ENCODE measurements at regions not wholly inside any gene's neighbourhood (a gene's known extent, or its start where the extent isn't known, plus 50 kb on each side); places are given as distances from the start of the nearest gene placed in this dataset.
"Not testable (repeated sequence)": the region's sequence is repeated elsewhere in the genome, so short reads cannot be mapped to it uniquely, and the experiment has no call there.

GRCh38 chr10:9051328-9051974 lies 997.0 kb downstream of the GATA3 start:
- no peaks in the 10 kb centered on the region for H3K27me3 ChIP-seq
- no peak for ATAC-seq
- DNase-seq = no peak
- no peaks in the 10 kb centered on the region for H3K9me3 ChIP-seq
- H3K4me3 ChIP-seq = no peak overlapping the region
- H3K27ac ChIP-seq = no peak overlapping the region
- no peak for TF ChIP-seq CTCF (IDR thresholded peaks at IDR 0.05)
- no peaks in the 10 kb centered on the region for H3K4me1 ChIP-seq
- intact Hi-C loops (cut with DNase I) = no loop called here
- no peaks in the 10 kb centered on the region for H3K36me3 ChIP-seq

- intact Hi-C loops (cut with DNase I) = no loop called here
- Histone ChIP-seq H3K4me3 (no peak overlapping the region), H3K4me1 (no peaks in the 10 kb centered on the region), H3K27me3 (no peaks in the 10 kb centered on the region), H3K27ac (no peak overlapping the region), H3K9me3 (no peaks in the 10 kb centered on the region), H3K36me3 (no peaks in the 10 kb centered on the region)
- ATAC-seq = no peak
- TF ChIP-seq CTCF (IDR thresholded peaks at IDR 0.05) = no peak
- DNase-seq = no peak
Measured at GRCh38 chr10:9052767-9053166, 998.3 kb downstream of the GATA3 start.

- intact Hi-C loops (cut with DNase I) = no loop called here
- Histone ChIP-seq H3K4me3 (no peak overlapping the region), H3K36me3 (no peaks in the 10 kb centered on the region), H3K27me3 (no peaks in the 10 kb centered on the region), H3K27ac (no peak overlapping the region), H3K9me3 (no peaks in the 10 kb centered on the region), H3K4me1 (no peaks in the 10 kb centered on the region)
- DNase-seq = peak; percentile 49
- ATAC-seq = no peak
- no peak for TF ChIP-seq CTCF (IDR thresholded peaks at IDR 0.05)
Measured at GRCh38 chr10:9056521-9056920, 1002.0 kb downstream of the GATA3 start.

- H3K36me3 ChIP-seq; ATAC-seq; H3K4me3 ChIP-seq; H3K4me1 ChIP-seq; H3K27ac ChIP-seq; DNase-seq; H3K9me3 ChIP-seq; H3K27me3 ChIP-seq; intact Hi-C loops (cut with DNase I): not testable (repeated sequence)
Measured at GRCh38 chr10:9057293-9057692, 1002.8 kb downstream of the GATA3 start.

GRCh38 chr10:9060314-9060713 lies 1005.8 kb downstream of the GATA3 start:
- intact Hi-C loops (cut with DNase I) = no loop called here
- no peak for DNase-seq
- TF ChIP-seq CTCF (IDR thresholded peaks at IDR 0.05) = no peak
- ATAC-seq = no peak
- Histone ChIP-seq H3K4me1 (no peaks in the 10 kb centered on the region), H3K36me3 (no peaks in the 10 kb centered on the region), H3K9me3 (no peaks in the 10 kb centered on the region), H3K27me3 (no peaks in the 10 kb centered on the region), H3K4me3 (no peak overlapping the region), H3K27ac (no peak overlapping the region)

GRCh38 chr10:9061871-9062270 lies 1007.4 kb downstream of the GATA3 start:
- DNase-seq = no peak
- Histone ChIP-seq H3K4me3 (no peak overlapping the region), H3K36me3 (no peaks in the 10 kb centered on the region), H3K4me1 (no peaks in the 10 kb centered on the region), H3K9me3 (no peaks in the 10 kb centered on the region), H3K27me3 (no peaks in the 10 kb centered on the region), H3K27ac (no peak overlapping the region)
- ATAC-seq = no peak
- no peak for TF ChIP-seq CTCF (IDR thresholded peaks at IDR 0.05)
- intact Hi-C loops (cut with DNase I) = no loop called here
